ENCODE measurements at regions not wholly inside any gene's neighbourhood (a gene's known extent, or its start where the extent isn't known, plus 50 kb on each side); places are given as distances from the start of the nearest gene placed in this dataset.

DNA sequence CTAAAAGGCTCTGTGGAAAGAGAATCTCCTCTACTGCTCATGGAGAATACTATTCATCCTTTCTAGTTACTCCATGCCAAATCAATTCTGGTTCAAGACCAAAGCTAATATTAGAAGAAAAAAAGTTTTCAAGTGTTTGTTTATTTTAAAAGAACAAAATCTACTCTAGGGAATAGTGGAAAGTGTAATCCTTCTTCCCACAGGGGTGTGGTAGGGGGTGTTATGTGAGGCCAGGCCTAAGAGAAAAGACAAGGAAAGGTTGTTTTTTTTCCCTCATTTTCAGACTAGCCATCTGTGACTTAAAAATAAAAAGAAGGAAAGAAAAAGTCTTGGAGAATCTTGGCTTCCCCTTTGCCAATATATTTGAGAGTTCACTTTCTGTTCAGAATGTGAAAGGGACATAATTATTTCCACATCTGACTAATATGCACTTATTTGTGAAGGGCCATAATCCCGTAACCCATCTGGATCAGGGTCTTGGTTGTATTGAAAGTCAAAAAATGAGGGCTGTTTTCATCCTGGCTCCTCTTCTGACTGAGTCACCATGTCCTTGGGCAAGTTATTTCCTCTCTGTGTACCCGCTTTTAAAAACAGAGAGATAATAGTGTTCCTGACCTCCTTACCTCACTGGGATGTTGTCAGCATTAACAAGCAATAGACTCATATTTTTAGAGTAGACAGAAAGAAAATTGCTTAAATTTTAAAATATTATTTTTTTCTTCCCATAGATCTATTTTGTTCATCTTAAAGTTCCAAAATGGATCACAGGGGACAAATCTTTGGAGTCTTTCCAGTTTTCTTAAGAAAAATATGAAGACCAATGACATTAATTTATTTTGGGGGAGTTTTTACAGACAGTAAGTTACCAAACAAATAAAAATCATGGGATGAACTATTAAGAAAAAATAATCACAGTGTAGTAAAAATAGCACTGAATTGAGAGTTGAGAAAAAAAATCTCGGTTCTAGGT lies 233.7 kb downstream of the IBTK start:
- DNase-seq = no peak

DNA sequence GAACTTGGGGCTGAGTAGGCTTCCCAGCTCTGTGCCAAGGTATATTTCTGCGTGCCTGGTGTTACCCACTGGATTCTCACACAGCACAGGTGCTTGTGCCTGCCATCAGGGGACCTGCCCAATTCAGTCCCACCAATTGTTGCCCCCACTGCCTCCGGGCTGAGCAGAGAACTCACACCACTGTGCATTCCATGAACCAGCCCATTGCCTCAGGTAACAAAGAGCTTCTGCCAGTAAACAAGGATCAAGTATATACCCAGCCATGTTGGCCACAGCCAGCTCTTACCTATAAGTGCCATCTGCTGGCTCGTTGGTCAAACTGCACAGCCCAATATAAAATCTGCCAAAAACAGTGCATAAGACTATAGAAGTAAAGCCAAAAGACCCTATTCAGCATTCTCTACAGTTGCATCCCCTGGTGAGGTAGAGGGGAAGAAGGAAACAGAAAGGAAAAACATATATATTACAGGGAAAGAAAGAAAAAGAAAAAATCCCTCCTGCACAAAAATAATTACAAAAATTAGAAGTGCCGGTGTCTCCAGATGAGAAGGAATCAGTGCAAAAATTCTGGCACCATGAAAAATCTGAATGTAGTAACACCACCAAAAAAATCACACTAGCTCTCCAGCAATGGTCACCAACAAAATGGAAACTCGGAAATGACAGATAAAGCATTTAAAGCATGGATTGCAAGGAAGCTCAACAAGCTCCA lies 241.4 kb downstream of the IBTK start:
- peak; percentile 73 for DNase-seq

DNA sequence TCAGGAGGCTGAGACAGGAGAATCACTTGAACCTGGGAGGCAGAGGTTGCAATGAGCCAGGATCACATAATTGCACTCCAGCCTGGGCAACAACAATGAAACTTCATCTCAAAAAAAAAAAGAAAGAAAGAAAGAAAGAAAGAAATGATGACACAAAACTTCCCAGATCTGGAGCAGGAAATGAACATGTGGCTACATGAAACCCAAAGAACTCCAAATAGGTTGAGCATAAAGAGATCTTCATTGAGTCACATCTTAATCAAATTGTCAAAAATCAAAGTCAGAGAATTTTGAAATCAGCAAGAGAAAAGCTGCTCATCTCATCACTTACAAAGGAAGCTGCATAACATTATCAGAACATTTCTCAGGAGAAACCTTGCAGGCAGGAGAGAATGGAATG lies 247.0 kb downstream of the IBTK start:
- DNase-seq = no peak

GRCh38 chr6:81999826-82000225 lies 247.3 kb upstream of the TENT5A start:
- no peak for DNase-seq

GRCh38 chr6:81999270-81999669 lies 246.8 kb upstream of the TENT5A start:
- no peak for DNase-seq

DNA sequence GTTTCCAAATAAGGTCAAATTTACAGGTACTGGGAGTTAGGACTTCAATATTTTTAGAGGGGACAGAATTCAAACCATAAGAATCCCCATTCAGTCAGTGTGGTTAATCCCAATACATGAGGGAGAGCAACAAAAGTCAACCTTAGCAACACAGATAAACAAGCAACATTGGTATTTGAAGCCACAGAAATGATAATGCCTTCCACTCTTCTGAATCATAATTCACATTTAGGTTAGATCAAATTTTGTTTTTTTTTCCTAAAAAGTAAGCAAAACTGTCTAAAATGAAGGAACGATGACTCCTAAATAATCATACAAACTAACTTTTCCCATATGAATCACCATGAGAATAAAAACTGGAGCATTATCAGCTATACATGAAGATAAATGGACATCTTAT lies 246.0 kb upstream of the TENT5A start:
- no peak for DNase-seq

DNA sequence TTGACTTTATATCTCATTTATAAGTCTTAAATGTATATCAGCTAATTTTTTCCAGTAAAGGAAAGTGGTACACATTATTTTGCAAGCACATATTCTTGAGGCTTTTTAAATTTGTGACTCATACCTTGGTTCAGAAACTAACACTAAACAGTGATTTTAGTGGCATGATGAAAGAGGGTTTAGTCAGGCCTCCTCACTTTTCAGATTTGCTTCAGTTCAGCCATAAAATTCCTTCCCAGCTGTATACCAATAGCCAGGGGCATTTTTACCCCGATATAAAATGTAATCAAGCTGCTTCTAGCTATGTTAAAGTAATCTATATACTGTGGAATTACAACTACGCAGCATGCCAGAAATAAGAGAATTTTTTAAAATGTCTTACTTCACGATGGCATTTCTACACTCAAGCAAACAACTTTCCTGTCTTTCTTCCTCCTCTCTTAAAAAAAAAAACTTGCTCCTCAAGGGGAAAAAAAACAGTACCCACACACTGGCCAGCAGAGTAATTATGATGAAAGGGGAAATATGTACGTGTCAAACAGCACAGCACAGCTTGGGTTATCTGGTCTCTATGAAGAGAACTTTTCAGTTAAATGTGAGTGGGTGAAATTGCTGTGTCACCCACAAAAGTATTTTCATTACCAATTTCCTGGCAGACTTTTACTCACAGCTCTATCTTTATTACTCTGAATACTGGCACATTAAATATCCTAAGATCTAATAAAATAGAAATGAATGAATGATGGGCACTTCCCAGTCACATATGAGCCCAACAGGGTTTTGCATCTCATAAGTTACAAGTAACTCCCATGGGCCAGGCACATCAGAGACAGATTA lies 244.8 kb upstream of the TENT5A start:
- no peak for DNase-seq

DNA sequence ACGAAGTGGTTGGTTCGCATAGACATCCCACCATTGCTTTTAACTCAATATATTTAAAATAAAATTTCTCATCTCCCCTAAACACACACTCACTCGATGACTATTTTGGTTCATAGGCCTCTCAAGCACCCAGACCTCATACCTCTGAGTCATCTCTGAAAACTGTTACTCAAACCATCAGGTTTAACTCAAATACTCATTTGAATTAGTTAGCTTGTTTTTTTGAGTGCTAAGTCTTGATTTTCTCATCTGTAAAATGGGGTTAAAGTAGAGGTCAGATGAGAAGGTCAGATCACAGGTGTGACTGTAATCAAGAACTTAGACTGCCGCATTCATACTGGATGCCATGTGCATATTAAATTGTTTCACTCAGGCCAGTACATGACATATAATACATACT lies 243.9 kb upstream of the TENT5A start:
- no peak for DNase-seq

DNA sequence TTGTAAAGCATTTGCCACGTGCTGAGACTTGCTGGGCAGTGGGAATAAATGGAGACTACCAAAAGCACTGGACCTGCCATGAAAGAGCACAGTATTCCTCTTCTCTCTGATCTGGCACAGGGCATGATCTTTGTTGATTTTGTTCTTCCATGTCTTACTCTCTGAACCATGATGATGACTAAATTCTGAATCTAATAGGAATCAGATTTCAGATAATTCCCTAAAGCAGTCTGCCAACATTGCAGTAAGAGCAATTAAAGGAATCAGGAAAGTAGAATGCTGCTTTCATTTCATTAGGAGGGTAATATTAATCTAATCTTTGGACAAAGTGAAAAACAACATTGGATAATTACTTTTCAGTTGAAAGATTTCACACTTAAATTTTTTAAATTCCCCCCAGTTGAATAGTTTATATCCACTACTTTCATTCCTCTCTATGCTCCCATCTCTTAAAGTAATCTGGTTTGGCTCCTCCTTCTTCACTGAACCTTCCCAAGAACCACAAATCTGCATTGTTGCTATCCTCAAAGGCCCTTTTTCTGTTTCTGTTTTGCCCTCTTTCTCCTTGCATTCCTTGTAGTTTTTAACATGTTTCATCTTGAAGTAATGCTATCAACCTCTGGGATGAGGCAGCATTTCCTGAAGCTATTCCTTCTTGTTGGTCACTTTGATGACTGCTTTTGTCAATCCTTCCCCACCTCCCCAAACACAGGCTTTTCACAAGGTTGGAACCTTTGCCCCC lies 243.2 kb upstream of the TENT5A start:
- peak; percentile 31 for DNase-seq

GRCh38 chr6:81988871-81989270 lies 236.4 kb upstream of the TENT5A start:
- DNase-seq = no peak

DNA sequence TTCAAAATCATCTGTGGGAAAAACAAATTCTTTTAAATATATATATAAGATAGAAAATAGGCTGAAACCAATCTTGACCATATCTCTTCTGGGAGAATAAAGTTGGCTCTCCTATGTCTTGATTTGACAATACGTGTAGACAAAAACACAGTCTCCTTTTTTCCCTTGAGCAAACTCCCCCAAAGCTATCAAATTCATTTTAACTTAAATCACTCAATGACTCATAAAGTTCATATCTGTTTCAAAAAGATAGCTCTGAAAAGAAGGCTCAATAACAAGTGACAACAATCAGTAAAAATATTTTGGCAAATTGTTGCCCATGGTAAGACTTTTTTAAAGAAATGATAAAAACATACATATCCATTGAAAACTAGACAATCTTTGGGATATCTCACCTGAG lies 236.0 kb upstream of the TENT5A start:
- DNase-seq = no peak

GRCh38 chr6:81987293-81987692 lies 234.8 kb upstream of the TENT5A start:
- DNase-seq = no peak

GRCh38 chr6:81985191-81985590 lies 232.7 kb upstream of the TENT5A start:
- no peak for DNase-seq

DNA sequence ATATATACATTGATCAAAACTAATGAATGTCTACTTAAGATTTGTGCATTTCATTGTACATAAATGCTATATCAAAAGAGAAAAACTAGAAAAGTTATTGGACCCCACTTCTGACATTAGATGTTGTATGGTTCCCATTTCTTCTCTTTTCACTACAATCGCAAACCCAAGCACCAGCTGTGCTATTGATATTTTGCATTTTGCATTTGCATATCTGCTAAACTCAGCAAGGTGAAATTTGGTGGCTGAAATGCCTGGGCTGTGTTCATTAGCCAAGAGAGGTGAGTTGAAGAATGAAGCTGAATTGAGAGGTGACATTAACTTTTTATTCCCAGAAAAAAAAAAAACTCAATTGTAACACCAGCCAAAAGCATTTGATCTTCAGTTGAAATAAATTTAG lies 232.1 kb upstream of the TENT5A start:
- no peak for DNase-seq

DNA sequence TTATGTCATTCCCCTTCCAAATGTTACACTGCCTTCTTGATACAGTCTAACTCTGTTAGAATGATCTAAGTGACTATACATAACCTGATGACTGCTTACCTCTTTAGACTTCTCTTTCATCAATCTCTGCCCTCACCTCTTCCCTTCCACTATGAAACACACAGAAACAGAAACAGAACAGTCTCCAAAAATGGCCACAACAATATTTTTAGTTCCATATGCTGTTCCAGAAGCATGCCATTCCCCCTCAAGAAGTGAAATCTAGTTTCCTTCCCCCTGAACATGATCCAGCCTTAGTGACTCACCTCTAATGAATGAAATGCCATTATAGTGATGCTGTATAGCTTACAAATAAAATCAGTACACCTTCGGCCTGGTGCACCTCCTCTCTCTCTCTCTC lies 229.3 kb upstream of the TENT5A start:
- DNase-seq = no peak

DNA sequence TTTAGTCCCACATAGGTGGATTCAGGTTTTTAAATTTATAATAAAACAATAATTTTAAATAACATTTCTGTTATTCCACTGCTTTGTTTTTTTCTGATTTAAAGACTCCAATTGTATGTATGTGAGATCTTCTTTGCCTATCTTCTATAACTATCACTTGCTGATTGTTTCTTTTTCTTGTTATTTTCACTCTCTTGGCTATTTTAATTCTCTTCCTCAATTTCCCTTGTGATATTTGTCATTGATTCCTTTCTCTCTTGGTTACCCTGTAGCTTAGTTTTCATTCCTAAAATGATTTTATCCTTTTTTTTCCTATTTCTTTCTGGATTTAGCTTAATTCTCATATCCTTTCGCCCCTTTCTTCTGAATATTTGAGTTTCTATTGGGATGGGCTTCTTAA lies 227.3 kb upstream of the TENT5A start:
- DNase-seq = no peak

DNA sequence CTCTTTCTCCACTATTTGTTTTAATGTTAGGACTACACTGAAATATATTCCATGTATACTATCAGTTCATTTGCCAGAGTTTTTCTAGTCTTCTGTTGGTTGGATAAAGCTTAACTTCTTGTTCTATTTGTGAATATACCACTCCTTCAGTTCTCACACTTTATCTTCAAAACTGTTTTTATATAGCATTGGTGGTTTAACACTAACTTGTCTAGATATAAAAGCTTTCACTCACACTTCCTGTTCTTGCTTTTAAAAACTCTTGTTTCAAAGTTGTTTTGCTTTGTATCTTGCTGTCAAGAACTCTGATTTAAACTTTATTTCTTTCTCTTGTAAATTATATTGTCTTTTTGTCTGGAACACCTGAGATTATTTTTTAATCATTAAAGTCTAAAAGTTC lies 226.8 kb upstream of the TENT5A start:
- no peak for DNase-seq

GRCh38 chr6:81978230-81978629 lies 225.7 kb upstream of the TENT5A start:
- DNase-seq = peak; percentile 11

DNA sequence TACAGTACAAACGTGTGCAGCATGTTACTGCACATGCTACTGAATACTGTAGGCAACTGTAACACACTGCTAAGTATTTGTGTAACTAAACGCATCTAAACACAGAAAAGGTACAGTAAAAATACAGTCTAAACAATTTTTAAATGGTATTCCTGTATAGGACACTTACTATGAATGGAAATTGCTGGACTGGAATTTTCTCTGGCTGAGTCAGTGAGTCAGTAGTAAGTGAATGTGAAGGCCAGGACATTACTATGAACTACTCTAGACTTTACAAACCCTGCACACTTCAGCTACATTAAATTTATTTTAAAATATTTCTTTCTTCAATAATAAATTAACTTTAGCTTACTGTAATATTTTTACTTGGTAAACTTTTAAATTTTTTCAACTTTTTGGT lies 225.0 kb upstream of the TENT5A start:
- DNase-seq = no peak

DNA sequence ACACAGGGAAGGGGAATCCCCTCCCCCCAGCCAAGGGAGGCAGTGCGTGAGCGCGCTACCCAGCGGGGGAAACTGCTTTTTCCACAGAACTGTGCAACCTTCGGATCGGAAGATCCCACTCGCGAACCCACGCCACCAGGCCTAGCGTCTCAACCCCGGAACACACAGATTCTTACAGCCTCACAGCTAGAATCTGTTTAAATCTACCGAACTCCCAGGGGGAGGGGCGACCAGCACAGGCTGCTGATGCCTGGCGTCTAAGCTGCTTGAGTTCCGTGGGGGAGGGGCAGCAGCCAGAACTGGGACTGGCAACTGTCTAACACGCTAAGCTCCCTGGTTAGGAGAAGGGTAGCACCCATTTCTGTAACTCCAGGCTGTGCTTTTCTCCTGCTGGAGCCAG lies 217.3 kb upstream of the TENT5A start:
- no peak for DNase-seq

- DNase-seq = no peak
These were observed 216.5 kb upstream of the TENT5A start for GRCh38 chr6:81969011-81969410.

- DNase-seq = no peak
These were observed 214.5 kb upstream of the TENT5A start for GRCh38 chr6:81966968-81967367.

- no peak for DNase-seq
These were observed 209.7 kb upstream of the TENT5A start for GRCh38 chr6:81962198-81962597.

Measured in DMS53 (cell line).